Neuronal stem cell (in vitro differentiated cells): ENCODE measurements at regions not wholly inside any gene's neighbourhood (a gene's known extent, or its start where the extent isn't known, plus 50 kb on each side); places are given as distances from the start of the nearest gene placed in this dataset.
A peak's percentile ranks its signal among the peaks of the same experiment; 100 is the strongest.
"Not testable (repeated sequence)": the region's sequence is repeated elsewhere in the genome, so short reads cannot be mapped to it uniquely, and the experiment has no call there.

Experiments used
- DNase-seq: peaks from one replicate; pipeline ENCODE4 v3.0.0-alpha.2; 2013; ENCODE audit warnings: low spot score
- H2AFZ ChIP-seq: one replicate; pipeline ENCODE4 v1.6.1; 2013; ENCODE audit warnings: mild to moderate bottlenecking, low read length, inconsistent platforms
- H2AK5ac ChIP-seq: 2 replicates; pipeline ENCODE4 v1.6.1; 2013; ENCODE audit warnings: low read depth, mild to moderate bottlenecking, inconsistent platforms, low read length, moderate library complexity, mixed read lengths
- H2BK120ac ChIP-seq: 2 replicates; pipeline ENCODE4 v1.6.1; 2013; ENCODE audit warnings: low read depth, mild to moderate bottlenecking, inconsistent platforms, low read length, moderate library complexity, mixed read lengths
- H2BK12ac ChIP-seq: one replicate; pipeline ENCODE4 v1.6.1; 2013; ENCODE audit warnings: low read length, inconsistent platforms
- H2BK15ac ChIP-seq: 2 replicates; pipeline ENCODE4 v1.6.1; 2013; ENCODE audit warnings: mild to moderate bottlenecking, low read length, inconsistent platforms, mixed read lengths
- H2BK5ac ChIP-seq: one replicate; pipeline ENCODE4 v1.6.1; 2013; ENCODE audit warnings: inconsistent platforms, mild to moderate bottlenecking, low read length, moderate library complexity
- H3K14ac ChIP-seq: one replicate; pipeline ENCODE4 v1.6.1; 2013; ENCODE audit warnings: low read length, inconsistent platforms
- H3K18ac ChIP-seq: 2 replicates; pipeline ENCODE4 v1.6.1; 2013; ENCODE audit warnings: low read length, inconsistent platforms
- H3K23ac ChIP-seq: 2 replicates; pipeline ENCODE4 v1.6.1; 2013; ENCODE audit warnings: low read depth, mild to moderate bottlenecking, mixed read lengths, low read length, inconsistent platforms; ENCODE audit not compliant: poor library complexity
- H3K27ac ChIP-seq: replicated peaks from 3 replicates; pipeline ENCODE4 v1.5.1; 2013; ENCODE audit warnings: low read length, inconsistent platforms
- H3K27me3 ChIP-seq, 3 experiments: 2 replicates each; pipeline ENCODE4 v1.6.1; 2013; ENCODE audit warnings: low read length in 3 of 3, mild to moderate bottlenecking in 2 of 3, inconsistent platforms in 1 of 3, low read depth in 1 of 3, mixed read lengths in 1 of 3, moderate library complexity in 1 of 3; ENCODE audit not compliant: control insufficient read depth in 3 of 3, insufficient read depth in 3 of 3
- H3K36me3 ChIP-seq, 2 donors: replicated peaks in 1 of 2; 2 replicates each; pipeline ENCODE4 v1.6.1; 2013; ENCODE audit warnings: low read length in 2 of 2; ENCODE audit not compliant: control insufficient read depth in 2 of 2, insufficient read depth in 2 of 2
- H3K4ac ChIP-seq: 2 replicates; pipeline ENCODE4 v1.6.1; 2013; ENCODE audit warnings: inconsistent platforms, mild to moderate bottlenecking, low read length, moderate library complexity
- H3K4me1 ChIP-seq, 2 donors: 1 replicate in 1 of 2; 2 replicates in 1 of 2; pipeline ENCODE4 v1.6.1; 2013; ENCODE audit warnings: low read length in 2 of 2, low read depth in 1 of 2; ENCODE audit not compliant: control insufficient read depth in 2 of 2, insufficient read depth in 1 of 2
- H3K4me2 ChIP-seq: one replicate; pipeline ENCODE4 v1.6.1; 2013; ENCODE audit warnings: mild to moderate bottlenecking, low read length, inconsistent platforms; ENCODE audit not compliant: insufficient read depth, poor library complexity, severe bottlenecking
- H3K4me3 ChIP-seq, 2 donors: 2 replicates each; pipeline ENCODE4 v1.5.1; 2013; ENCODE audit warnings: low read length in 2 of 2, mild to moderate bottlenecking in 2 of 2, inconsistent platforms in 1 of 2, moderate library complexity in 1 of 2
- H3K79me1 ChIP-seq: one replicate; pipeline ENCODE4 v1.6.1; 2013; ENCODE audit warnings: low read depth, mild to moderate bottlenecking, inconsistent platforms, low read length, moderate library complexity
- H3K9ac ChIP-seq: one replicate; pipeline ENCODE4 v1.6.1; 2013; ENCODE audit warnings: mild to moderate bottlenecking, low read depth, low read length, inconsistent platforms; ENCODE audit not compliant: poor library complexity
- H3K9me3 ChIP-seq, 2 donors: replicated peaks in 1 of 2; 2 replicates each; pipeline versions ENCODE3 to v1.6.1; 2013; ENCODE audit warnings: low read length in 2 of 2, mild to moderate bottlenecking in 2 of 2, inconsistent platforms in 1 of 2, low read depth in 1 of 2, mixed read lengths in 1 of 2, moderate library complexity in 1 of 2; ENCODE audit not compliant: control insufficient read depth in 2 of 2, insufficient read depth in 1 of 2
- H4K8ac ChIP-seq: one replicate; pipeline ENCODE4 v1.6.1; 2013; ENCODE audit warnings: low read depth, mild to moderate bottlenecking, inconsistent platforms, low read length, moderate library complexity
- H4K91ac ChIP-seq: one replicate; pipeline ENCODE4 v1.6.1; 2013; ENCODE audit warnings: low read length, low read depth, mild to moderate bottlenecking, inconsistent platforms; ENCODE audit not compliant: poor library complexity
- WGBS, 2 donors: extraction: QIAGEN DNeasy Blood & Tissue Kit; methylation state at CpG; one replicate each; pipeline ENCODE4 v1.1.7; 2013; ENCODE audit warnings: missing lambda C conversion rate in 2 of 2, mixed read lengths in 1 of 2; ENCODE audit not compliant: insufficient read length in 2 of 2, insufficient replicate concordance in 1 of 2; ENCODE audit errors: extremely low coverage in 2 of 2; 5-methylcytosine and 5-hydroxymethylcytosine counted together

- not testable (repeated sequence) for H3K4me3 ChIP-seq, H3K18ac ChIP-seq, H3K4ac ChIP-seq, H3K9me3 ChIP-seq, H4K8ac ChIP-seq, H3K9ac ChIP-seq, DNase-seq, H2BK120ac ChIP-seq, H3K79me1 ChIP-seq, H3K4me2 ChIP-seq, H3K14ac ChIP-seq, H3K36me3 ChIP-seq, H2BK15ac ChIP-seq, H2BK5ac ChIP-seq, H4K91ac ChIP-seq, H3K23ac ChIP-seq, H2AFZ ChIP-seq, H3K27ac ChIP-seq, H2BK12ac ChIP-seq, H2AK5ac ChIP-seq, H3K27me3 ChIP-seq, H3K4me1 ChIP-seq
- no CpG with 5 or more reads among the region's 2 CpGs for WGBS, 2 donors
These were observed 516.2 kb downstream of the NFIB start for GRCh38 chr9:13797701-13798100.

GRCh38 chr9:13791816-13792215 is 512.3 kb upstream of the MPDZ start:
- no peak overlapping the region for H3K4ac ChIP-seq
- H2BK5ac ChIP-seq: no peak overlapping the region
- no peak overlapping the region for H2AK5ac ChIP-seq
- no peak overlapping the region for H3K14ac ChIP-seq
- H3K9me3 ChIP-seq: no peaks in the 10 kb centered on the region
- H3K23ac ChIP-seq: no peak overlapping the region
- no peaks in the 10 kb centered on the region for H3K27me3 ChIP-seq
- H2BK15ac ChIP-seq: no peak overlapping the region
- no peak overlapping the region for H3K4me2 ChIP-seq
- no peaks in the 10 kb centered on the region for H3K36me3 ChIP-seq
- no peak overlapping the region for H3K18ac ChIP-seq
- no CpG with 5 or more reads among the region's 4 CpGs for WGBS, 2 donors
- H2AFZ ChIP-seq: peak overlapping the region; percentile 72
- no peaks in the 10 kb centered on the region for H3K79me1 ChIP-seq
- H4K8ac ChIP-seq: no peak overlapping the region
- H3K4me3 ChIP-seq: no peak overlapping the region
- H3K27ac ChIP-seq: no peak overlapping the region
- no peak overlapping the region for H2BK120ac ChIP-seq
- no peak overlapping the region for H4K91ac ChIP-seq
- no peak overlapping the region for H3K9ac ChIP-seq
- DNase-seq: no peak
- H3K4me1 ChIP-seq: peaks cover 5 to 6% of the 10 kb centered on the region in 2 donors
- no peak overlapping the region for H2BK12ac ChIP-seq

- no peak overlapping the region for H3K4me3 ChIP-seq
- H3K18ac ChIP-seq: no peak overlapping the region
- H3K14ac ChIP-seq: no peak overlapping the region
- H3K4me1 ChIP-seq: peaks cover 5 to 10% of the 10 kb centered on the region in 2 donors
- H3K4ac ChIP-seq: no peak overlapping the region
- H2AFZ ChIP-seq: no peak overlapping the region
- H3K9me3 ChIP-seq: no peaks in the 10 kb centered on the region
- H3K36me3 ChIP-seq: no peaks in the 10 kb centered on the region
- no peak overlapping the region for H4K91ac ChIP-seq
- no CpG with 5 or more reads among the region's 2 CpGs for WGBS, 2 donors
- no peak overlapping the region for H2BK12ac ChIP-seq
- H2AK5ac ChIP-seq: no peak overlapping the region
- no peak overlapping the region for H2BK15ac ChIP-seq
- H3K23ac ChIP-seq: no peak overlapping the region
- H3K79me1 ChIP-seq: no peaks in the 10 kb centered on the region
- H2BK120ac ChIP-seq: no peak overlapping the region
- H3K27ac ChIP-seq: no peak overlapping the region
- no peak overlapping the region for H3K4me2 ChIP-seq
- no peak overlapping the region for H2BK5ac ChIP-seq
- DNase-seq: no peak
- no peak overlapping the region for H3K9ac ChIP-seq
- H4K8ac ChIP-seq: no peak overlapping the region
- no peaks in the 10 kb centered on the region for H3K27me3 ChIP-seq
These were observed 510.6 kb upstream of the MPDZ start for GRCh38 chr9:13790055-13790454.

- Histone ChIP-seq H2BK15ac (no peak overlapping the region), H3K79me1 (no peaks in the 10 kb centered on the region), H3K36me3 (no peaks in the 10 kb centered on the region), H3K27me3 (no peaks in the 10 kb centered on the region), H3K4ac (no peak overlapping the region), H3K4me3 (no peak overlapping the region), H3K4me1 (peaks cover 5 to 10% of the 10 kb centered on the region in 2 donors), H2BK5ac (no peak overlapping the region), H4K91ac (no peak overlapping the region), H2AK5ac (no peak overlapping the region), H3K14ac (no peak overlapping the region), H3K4me2 (no peak overlapping the region), H2BK12ac (no peak overlapping the region), H3K27ac (no peak overlapping the region), H4K8ac (no peak overlapping the region), H2BK120ac (no peak overlapping the region), H3K9me3 (no peaks in the 10 kb centered on the region), H3K23ac (no peak overlapping the region), H3K9ac (no peak overlapping the region), H3K18ac (no peak overlapping the region), H2AFZ (peak overlapping the region; percentile 79)
- DNase-seq: no peak
- WGBS, 2 donors: no CpG with 5 or more reads among the region's 10 CpGs
These were observed 507.8 kb upstream of the MPDZ start for GRCh38 chr9:13787234-13787833.
